Muscle of back (tissue), 3 donors: ENCODE measurements at regions not wholly inside any gene's neighbourhood (a gene's known extent, or its start where the extent isn't known, plus 50 kb on each side); places are given as distances from the start of the nearest gene placed in this dataset.
"Not testable (repeated sequence)": the region's sequence is repeated elsewhere in the genome, so short reads cannot be mapped to it uniquely, and the experiment has no call there.

Experiments
- DNase-seq, 3 donors: peaks; one replicate each; pipeline versions ENCODE4 v3.0.0 to v3.0.0-alpha.2; 2013

GRCh38 chr22:48501231-48501750 is 1326.4 kb downstream of the BRD1 start:
- no peak for DNase-seq

GRCh38 chr22:48500471-48501230 is 1327.0 kb downstream of the BRD1 start:
- peak in 1 of 3 donors; percentile 47 for DNase-seq

- DNase-seq, result no peak
Measured at GRCh38 chr22:48499456-48500425, 1327.9 kb downstream of the BRD1 start.

DNA sequence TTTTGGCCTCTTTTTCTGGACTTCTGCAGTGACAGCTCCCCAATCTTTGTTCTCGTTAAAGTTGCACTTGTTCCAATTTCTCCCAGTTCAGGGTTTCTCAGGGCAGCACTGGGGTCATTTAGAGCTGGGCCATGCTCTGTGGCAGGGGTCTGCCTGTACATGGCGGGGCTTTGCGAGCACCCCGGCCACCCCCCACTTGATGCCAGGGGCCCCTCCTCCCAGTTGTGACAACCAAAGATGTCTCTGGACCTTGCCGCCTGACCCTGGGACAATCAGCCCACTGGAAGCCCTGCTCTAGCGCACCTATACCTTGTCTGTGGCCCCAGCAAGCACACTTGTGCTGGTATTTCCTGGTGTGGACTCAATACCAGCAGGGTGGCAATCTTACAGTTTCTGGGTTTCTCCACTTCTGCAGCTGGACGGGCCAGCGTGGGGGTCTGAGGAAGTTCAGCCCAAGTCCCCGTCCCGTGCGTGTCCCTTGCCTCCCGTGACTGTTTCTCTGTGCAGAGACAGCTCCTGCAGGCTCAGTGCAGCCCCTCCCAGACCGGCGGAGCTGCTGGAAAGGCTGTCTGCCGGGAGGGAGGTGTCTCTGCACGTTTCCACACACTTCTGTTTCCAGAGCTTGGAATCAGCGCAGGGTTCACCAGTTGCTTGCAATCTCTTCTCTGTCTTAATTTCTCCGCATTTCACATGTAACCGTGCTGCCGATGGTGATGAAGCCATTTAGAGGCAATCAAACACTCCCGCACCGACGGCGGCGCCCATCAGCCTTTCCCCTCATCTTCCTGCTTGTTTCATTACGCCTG is 1328.9 kb downstream of the BRD1 start:
- DNase-seq, result peak in 1 of 3 donors; percentile 18

DNA sequence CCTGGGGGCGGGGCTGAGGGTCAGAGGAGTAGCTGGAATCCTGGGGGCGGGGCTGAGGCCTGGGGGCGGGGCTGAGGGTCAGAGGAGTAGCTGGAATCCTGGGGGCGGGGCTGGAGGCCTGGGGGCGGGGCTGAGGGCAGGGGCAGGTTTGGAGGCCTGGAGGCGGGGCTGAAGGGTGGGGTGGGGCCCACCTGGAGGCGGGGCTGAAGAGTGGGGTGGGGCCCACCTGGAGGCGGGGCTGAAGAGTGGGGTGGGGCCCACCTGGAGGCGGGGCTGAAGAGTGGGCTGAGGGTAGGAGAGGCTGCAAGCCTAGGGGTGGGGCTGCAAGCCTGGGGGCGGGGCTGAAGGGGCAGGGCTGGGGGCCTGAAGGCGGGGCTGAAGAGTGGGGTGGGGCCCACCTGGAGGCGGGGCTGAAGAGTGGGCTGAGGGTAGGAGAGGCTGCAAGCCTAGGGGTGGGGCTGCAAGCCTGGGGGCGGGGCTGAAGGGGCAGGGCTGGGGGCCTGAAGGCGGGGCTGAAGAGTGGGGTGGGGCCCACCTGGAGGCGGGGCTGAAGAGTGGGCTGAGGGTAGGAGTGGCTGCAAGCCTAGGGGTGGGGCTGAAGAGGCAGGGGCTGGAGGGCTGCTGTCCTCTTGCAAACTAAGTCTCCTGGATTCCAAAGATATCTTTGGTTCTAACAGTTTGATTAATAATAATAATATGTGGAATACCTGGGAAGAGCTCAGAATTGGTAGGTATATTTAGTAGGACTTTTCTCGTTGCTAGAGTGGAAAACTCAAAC is 1329.7 kb downstream of the BRD1 start:
- not testable (repeated sequence) for DNase-seq

GRCh38 chr22:48496987-48497650 is 1330.6 kb downstream of the BRD1 start:
- DNase-seq, result no peak

DNA sequence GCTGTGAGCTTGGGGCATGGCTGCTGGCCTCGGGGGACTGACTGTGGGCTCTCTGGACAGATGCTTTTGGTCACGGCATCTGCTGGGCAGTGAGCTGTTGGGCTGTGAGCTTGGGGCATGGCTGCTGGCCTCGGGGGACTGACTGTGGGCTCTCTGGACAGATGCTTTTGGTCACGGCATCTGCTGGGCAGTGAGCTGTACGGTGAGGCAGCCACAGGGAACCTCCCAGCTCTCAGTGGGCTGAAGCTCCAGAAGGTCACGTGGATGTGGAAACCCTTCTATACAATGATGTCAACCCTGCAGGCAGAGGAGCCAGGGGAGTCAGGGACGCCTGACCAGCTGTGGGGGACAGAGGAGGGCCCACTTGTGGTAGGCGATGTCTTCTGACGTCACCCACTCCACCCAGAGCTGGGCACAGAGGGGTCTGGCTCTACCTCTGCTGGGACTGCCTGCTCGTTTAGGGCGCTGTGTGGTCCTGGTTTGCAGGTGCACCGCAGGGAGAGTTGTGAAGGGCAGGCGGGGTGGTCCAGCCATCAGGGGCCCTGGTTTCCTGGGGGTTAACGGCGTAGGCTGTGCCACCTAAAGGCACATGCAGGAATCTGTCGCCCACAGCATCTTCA is 1331.3 kb downstream of the BRD1 start:
- DNase-seq, result no peak

DNA sequence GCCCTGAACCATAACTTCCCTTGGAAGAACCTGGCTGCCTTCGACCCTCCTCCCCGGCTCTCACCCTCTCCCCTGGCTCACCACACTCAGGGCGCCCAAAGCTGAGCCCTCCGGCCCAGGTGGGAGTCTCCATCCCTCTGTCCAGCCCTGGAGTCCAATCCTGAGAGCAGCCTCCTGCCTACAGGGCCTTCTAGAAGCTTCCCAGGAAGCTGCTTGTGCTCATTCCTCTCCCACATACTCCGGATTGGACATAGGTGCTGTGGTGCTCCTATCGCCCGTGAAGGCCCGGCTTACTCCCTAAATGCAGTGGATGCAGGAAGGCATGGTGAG is 1332.0 kb downstream of the BRD1 start:
- no peak for DNase-seq

DNA sequence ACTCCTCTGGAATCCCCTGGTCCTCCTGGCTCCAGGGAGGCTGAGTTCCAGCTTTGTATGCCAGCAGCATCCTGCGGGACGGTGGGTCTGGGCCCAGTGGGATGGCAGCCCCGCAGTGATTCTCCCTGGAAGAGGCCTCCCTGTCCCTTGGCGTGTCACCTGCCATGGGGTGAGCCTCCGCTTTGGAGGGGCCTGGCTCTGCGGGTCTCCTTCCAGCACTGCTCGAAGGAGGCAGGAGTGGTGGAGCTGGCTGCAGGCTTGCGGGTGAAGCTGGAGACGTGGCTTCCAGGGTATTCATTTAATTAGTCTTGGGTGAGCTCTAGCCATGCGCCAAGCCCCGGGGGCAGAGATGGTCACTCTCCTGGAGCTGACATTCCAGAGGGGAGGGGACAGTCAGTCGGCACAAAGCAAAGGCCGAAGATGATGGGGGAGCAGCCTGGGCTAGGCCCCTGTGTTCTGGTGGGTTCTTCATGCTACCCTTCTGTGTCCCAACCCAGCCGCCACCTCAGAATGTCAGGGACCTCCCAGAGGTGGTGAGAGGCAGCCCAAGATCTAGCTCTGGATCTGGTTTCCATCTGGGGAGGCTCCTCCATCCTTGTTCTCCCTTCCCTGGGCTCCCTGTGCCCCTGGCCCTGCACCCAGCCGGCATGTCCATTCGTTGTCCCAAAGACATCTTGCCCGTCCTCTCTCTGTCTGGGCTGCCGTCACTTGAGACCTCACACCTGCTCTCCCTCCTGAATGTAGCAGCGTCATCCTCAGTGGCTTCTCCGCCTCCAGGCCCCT is 1332.5 kb downstream of the BRD1 start:
- no peak for DNase-seq

DNA sequence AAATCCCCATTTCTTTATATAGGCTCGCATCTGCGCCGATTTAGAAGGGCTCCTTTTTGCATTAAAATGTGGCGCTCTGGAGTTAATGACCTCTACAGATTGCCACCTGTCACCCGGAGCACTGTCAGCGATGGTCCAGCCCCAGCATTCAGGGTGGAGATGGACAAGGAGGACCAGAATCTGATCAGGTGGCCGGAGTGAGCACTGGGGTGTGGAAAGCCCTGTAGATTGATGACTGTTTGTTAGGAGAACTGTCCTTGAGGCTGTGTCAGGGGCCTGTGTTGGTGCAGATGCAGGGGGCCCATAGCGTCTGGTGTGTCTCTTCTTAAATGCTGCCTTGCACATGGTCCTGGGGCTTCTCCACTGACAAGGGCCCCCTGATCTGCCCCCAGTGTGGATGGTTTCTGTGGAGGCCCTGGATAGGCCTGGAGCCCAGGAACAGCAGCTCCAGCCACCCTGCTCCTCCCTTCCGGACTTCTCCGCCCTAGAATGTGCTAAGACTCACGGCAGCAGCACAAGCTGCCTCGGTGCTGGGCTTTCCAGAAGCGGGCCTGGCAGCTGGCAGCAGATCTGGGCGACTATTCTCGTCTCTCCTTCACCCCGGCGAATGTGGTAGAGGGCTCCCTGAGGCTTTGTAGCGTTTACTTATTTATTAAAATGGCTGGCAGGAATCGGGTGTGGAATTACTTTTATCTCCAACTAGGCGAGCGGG is 1333.3 kb downstream of the BRD1 start:
- DNase-seq, result no peak

- DNase-seq, result no peak
Measured at GRCh38 chr22:48493733-48494132, 1333.9 kb downstream of the BRD1 start.

- peak; percentile 79 to 90 (median 82) for DNase-seq
Measured at GRCh38 chr22:48492366-48493320, 1335.0 kb downstream of the BRD1 start.

DNA sequence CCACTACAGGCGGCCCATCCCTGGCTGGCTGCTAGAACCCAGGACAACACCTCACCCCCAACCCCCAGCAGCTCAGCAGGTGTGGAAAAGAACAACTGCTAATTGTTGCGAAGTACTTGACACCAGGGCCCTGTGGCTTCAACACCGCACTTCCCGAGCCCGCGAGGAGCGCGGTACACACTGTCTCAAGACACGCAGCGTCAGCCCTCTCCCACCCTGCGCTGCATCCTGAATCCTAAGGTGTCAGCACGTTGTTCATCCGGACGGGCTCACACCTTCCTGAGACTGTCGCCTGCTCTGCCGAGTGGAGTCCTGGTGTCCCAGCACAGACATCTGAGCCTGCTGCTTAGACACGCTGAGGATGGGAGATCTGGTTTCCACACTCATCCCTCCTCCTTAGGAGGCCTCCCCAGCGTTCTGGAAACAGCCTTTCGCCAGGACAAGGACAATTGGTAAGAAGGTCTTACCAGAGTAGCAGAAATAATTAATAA is 1336.2 kb downstream of the BRD1 start:
- DNase-seq, result peak in 1 of 3 donors; percentile 30

GRCh38 chr22:48490500-48491411 is 1336.9 kb downstream of the BRD1 start:
- no peak for DNase-seq

DNA sequence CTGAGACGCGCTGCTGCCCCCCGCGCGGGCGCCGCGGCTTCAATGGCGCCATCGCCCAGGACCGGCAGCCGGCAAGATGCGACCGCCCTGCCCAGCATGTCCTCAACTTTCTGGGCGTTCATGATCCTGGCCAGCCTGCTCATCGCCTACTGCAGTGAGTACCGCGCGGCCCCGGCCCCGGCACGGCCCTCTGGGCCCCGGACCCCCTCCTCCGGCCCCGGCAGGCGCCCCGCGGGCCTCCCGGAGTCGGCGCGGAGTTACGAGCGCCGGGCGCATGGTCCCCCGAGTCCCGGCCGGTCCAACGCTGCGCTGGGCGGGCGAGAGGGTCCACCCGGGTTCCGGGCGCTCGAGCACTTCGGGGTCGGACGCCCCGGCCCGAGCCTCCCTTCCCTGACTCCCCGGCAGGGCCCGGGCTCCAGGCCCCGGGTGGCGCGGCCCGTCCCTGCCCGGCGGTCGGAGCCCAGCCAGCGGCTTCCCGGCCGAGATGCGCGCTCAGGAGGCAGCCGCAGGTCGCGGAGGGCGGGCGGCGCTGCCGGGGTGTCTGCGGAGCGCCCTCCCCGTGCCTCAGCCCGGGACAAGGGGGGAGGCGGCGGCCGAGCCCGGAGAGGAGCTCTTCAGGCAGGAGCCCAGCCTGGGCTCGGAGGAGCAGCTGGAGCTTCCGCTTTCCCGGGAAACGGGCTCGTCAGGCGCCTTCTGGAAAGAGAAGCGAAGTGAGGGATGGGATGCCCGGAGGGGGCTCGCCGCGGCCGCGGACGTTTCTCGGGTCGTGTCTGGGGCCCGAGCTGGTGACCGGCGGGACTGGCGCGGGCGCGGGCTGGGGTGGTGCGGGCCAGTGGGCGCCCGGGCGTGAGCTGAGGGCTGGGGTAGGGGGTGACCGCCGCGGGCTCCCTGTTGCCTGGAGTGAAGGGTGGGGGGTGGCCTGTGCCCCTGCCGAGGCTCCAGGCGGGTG is 1337.8 kb downstream of the BRD1 start:
- peak in 2 of 3 donors; percentile 44 to 67 for DNase-seq
